ENCODE measurements at regions not wholly inside any gene's neighbourhood (a gene's known extent, or its start where the extent isn't known, plus 50 kb on each side); places are given as distances from the start of the nearest gene placed in this dataset.

DNA sequence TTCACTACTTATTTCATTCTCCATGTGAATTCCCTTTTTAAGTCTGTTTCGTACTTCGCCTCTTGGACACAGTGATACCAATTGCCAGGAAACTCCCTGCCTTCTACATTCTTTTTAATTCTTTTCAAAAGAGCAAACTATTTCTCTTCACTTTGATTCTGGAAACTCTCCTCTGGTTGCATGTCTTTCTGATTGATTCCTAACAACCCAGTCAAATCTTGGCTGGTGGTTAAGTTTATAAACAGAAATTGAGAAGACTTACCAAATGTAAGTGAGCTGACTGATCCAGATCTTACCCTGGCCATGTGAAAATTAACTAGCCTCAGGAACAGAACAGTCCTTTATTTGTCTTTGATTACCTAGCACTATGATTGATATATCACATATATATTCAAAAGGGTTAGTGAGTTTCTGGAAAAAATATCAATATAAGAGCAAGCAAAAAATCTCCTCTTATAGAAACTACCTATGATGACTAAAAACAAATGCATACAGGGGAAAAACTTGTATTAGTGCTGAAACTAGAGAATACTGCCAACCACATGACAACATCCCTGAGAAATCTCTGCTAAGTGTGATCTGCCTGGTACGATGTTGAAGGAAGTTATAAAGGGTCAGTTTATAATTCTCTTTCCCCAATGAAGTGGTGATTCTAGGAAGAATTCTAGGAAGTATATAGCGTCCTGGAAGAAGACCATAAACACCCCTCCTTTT lies 152.6 kb upstream of the HTR2A start:
- no peak for DNase-seq

DNA sequence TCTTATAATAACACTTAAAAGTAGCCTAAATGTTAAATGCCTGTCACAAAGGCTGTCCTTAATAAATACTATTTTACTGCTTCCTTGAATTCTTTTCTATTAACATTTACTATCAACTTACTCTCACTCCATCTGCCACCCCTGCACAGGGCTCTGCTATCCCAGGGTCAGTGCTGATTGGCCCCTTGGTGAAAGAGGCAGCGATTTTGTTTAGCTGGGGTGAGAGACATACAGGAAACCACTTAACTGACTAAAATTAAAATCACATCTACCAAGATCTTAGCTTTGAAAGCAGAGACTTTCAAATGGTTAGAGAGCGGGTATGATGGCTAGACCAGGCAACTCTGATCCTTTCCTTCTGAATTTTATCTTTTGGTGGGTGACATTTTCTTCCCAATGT lies 149.9 kb upstream of the HTR2A start:
- DNase-seq, result no peak

DNA sequence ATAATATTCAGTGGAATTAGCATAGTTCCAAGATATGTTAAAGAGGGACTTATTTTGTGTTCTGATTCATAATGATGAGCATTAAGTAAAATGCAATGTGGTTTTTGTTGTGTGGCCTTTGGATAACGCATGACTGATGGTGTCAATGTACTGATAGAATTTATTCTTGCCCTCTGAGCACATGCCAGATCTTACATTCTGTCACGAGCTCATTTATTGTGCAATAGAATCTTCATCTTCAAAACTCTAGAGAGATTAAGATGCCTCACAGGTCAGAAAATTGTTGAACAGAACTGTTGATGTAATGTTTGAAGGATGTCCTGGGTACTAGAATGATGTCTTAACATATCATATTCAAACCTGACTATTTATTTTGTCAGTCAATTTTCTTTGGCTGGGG lies 148.0 kb upstream of the HTR2A start:
- DNase-seq, result no peak

DNA sequence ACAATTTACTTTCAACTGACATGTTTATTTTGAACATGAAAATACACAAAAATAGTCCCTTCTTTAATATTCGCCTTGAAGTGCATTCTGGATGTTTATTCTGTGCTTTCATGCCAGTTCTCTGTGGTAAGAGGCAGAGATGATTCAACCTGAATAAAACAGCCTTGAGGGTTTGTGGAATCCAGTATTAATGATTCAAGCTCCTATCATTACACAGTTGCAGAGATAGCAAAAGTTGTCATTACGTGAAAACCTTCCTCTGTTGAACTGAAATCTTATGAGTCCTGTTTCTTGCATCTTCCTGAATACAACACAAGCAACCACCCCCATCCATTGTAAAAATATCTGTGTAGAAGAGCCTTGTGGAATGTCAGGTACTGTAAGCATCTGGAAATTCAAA lies 142.3 kb upstream of the HTR2A start:
- no peak for DNase-seq

DNA sequence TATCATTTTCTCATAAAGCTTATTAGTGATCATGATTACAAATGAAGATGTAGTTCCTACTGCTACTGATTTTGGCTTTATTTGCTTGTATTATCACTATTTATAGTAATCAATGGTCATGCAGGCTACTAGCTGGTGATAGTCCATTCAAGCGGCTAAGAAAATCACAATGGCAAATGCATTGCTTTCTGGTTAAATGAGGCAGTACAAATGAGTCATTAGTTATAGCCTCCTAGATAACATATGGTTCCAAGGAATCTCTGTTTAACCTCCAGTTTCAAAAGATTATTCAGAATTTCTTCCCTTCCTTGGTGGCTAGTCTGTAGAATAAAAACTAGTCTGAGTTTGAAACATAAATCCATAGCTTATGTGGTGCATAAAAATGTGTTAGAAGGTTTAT lies 141.3 kb upstream of the HTR2A start:
- DNase-seq, result no peak

DNA sequence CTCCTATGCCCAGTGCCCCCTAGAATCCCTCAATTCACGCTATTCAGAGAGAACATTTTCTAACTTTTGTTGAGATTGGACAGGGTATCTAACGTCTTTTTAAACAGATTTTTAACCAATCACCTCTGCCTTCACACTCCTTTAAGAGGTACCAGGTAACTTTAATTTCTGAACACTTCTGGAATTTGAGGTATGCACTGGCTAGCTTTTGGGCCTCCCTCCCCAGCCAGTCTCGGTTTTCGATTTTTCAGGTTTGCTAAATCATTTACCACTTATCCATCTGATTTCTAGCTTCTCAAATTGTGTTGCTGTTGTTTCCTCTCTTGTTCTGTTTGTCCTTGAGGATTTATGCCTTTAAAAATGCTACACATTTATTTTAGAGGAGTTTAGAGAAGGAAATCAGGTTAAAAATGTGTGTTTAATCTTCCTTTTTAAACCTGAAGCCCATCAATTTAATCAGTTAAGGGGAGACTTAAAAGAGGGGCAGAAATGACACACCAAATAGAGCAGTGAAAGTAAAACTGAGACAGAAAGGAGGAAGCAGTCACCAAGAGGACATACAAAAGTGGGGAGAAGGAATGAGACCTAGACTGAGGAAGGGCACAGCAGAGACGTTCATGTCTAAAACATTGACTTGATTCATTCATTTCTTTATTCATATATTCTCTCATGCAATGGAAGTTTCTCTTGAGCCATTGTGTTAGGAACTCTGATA lies 139.6 kb upstream of the HTR2A start:
- DNase-seq, result no peak

DNA sequence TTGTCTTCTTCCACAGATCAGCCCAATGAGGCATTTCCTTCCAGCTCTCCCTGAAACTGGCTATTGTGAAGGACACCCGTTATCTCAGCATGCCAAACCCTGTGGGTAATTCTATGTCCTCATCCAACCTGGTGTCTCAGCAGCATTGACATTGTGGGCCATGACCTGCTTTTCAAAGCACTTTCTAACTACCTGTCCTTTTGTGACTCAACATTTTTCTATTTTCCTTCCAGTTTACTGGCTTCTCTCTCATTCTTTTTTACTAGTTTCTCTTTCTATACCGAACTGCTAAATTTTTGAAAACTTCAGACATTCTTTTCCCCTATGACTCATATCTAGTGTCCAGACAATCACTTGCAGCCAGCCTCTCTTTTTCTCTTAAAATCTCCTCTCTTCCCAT lies 136.4 kb upstream of the HTR2A start:
- DNase-seq, result no peak

DNA sequence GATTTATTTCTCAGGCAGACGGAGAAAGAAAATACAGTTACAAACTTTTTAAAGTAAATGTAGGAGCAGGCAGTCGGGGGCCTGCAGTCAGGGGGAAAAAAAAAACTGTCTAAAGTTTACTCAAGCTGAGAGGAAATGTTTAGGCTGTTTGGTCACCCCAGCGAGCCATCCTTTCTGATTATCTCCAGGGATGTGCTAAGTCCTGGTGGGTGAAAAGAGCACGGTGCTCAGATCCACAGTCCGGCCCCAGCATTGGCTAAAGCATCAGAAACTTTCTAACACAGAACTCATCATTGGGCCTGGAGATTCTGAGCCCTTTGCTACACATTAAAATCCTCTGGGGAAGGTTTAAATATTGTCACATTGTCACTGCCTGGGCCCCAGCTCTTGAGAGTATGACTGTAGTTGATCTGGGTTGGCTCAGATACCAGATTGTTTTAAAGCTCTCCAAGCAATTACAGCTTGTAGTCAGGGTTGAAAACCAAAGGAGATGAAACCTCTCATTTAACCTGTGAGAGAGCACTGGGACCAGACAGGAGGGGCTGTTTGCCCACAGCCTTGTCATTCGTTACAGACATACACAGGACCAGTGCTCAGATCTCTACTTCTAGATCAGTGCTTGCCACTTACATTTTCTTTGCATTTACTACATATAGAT lies 131.1 kb upstream of the HTR2A start:
- DNase-seq, result no peak

DNA sequence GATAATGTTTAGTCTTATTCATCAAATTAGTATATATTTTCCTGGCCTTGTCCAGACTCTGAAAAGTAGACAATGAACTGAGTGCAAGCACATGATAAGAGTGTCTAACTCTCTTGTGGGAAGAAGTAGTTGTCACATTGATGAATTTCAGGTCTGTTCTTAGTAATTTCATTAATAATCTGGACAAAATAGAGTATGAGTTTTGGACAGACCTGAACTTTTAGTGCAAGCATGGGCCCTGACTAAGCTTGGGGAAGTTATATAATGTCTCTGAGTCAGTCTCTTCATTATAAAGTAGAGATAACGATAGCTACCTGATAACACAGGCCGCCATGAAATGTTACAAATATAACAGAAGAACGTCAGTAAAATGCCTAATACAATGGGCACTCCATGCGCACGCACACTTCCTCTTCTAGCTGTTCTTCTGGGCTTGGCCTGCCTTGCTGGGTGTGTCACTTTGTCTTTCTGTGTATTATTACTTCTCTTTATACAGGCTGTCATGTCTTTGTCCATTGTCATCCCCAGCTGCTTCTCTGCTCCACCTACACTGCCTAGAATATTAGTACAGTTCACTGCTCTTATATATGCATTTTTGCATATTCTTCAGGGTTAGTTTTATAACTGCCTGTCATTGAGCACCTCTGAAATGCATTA lies 129.1 kb upstream of the HTR2A start:
- no peak for DNase-seq

DNA sequence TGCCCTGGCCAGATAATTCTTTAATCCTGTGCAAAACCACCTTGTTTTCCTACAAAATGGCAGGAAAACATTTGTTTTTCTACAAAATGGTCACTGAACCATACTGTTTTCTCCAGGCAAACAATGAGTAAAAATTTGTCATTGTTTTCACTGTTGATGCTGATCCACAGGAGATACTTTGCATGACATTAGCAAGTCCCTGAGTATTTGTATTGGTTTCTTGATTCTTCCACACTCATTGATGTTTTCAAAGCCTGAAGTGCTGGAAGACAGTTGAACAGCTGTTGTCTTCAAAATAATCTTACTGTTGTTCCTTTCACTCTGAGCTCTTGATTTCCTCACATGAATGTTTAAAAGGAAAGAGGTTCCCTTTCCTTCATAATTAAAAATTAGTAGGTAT lies 123.1 kb upstream of the HTR2A start:
- no peak for DNase-seq

DNA sequence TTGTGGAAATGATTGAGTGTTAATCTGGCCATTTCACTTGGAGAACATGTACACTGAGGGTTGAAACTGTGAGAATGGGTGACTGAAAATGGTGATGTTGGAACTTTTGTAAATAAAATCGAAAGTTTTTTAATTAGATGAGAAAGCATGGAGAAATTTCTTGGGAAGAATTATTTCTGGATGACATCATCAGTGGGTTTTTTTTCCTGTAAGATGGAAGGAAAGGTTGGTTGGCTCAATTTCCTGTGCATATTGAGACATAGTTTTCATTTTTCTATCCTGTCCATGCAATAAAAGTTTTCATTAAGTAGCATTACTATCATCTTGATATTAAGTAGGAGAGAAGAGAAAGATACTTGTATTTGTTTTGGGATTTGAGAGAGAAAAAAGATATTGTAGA lies 120.6 kb upstream of the HTR2A start:
- no peak for DNase-seq

DNA sequence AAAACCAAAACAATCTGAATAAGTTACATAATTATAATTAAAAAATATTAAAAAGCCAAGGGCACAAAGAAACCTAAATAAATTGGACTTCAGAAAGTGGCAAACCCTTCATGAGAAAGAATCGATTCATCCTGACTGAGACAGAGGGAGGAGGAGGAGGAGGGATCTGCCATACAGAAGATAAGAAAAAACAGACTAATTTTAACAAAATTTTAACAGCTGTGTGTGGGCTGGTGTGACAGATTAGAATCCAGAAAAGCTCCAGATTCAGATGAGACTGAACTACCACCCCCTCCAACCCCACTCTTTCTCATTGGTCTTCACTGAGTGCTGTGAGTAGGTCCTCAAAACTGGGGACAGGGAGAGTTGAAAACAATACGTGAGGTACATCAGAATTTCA lies 111.5 kb upstream of the HTR2A start:
- no peak for DNase-seq

DNA sequence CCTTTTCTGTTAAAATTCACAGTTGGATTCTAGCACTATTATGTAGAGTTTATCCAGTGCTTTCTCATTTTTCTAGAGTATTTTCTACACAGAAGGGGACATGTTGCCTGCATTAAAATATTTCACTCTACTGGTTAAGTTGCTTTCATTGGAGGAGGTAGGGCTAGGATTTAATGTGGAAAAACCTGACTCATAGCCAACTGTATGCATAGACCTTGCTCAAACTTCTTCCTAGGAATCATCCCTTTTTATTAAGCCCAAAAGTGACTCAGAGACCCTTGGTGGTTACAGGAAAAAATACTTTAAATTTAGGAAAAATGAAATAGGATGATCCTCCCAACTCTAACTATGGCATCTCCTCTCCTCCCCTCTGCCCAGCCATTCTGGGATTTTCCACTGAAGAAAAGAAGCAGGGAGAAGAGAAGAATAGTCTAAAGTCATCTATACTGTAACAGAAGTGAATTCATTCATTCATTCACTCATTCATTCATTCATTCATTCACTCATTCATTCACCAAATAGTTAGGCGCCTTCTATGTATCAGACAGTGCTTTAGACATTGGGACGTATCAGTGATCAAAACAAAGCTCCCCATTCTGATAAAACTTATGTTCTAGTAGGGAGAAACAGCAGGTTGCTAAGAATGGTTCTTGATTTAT lies 109.0 kb upstream of the HTR2A start:
- DNase-seq, result no peak

DNA sequence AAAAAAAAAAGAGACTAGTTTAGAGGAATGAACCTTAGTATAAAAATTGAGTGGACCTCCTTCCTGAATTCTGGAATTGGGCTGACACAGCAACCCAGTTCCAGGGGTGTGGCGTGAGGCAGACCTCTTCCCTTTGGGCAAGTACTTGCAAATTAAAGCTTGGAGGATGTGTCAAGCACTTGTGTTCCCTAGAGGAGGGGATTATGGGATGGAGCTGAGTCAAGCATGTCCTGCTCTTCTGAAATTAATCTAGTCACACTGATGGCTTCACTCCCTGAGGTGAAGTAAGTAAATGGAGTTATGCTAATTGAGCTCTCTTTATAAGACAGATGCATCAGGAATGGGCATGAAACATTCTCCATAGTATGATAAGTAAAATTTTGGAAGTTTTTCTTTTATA lies 107.7 kb upstream of the HTR2A start:
- DNase-seq, result no peak

DNA sequence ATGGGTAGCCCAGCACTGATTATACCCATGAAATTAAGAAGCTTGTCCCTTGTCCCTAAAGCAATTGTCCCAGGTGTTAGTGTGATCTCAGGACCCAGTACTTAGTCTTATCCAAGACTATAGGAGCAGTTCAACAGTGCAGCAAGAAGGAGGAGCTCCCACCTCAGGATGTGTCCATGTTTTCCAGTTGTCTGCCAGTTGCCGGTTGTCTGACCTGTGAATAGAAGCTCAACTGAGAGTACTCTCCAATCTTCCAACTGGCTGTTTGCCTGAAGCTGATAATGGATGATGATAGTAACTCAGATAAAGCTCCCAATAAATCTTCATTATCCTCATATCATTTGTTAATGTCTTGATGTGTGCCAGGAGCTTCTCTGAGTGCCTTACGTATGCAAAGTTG lies 107.2 kb upstream of the HTR2A start:
- no peak for DNase-seq

DNA sequence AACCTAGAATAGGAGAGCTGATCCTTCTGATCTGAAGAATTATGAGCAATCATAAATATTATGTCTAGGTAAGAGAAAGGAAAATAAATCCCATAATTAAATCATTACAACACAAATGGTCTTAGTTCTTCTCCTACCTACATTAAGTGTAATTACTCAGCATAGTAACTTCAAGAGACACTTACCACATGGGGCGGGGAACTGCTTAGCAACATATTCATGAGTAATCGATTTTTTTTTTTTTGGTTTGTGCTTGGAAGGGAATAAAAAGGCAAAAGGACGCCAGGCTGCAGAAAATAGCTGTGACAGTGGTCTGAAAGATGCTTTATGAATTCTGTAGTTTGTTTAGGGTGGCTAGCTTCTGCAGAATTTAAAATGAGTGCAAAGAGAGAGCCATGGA lies 103.3 kb upstream of the HTR2A start:
- DNase-seq, result no peak

DNA sequence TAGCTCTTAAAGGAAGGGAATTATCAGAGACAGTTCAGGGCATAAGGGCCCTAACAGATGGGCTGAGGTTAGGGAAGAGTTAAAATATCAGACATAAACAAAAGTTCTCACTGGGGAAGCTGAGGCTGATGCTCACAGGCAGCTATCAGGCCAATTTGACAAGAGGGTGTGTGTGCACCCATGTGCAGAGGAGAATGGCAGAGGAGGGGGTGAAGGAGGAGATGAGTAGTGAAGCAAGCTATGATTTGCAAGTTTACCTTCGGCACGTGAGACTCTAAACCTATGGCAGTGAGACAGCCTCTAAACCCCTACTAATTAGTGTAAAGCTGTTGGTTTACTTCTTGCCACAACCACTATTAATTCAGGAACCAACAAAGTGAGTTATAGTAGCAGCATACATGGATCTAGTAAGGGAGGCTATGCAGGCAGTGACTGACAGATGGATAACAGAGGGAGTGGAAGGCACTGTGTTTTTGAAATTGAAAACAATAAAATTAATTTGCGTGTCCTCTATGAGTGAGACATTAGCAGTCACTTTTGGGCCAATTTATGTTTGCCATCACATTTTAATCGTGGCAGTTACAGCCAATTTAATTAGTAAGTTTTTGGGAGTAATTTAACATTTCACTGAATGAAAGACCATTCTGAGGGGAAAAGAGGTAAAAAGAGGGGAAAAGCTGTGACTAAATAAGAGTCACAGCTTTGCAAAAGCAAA lies 99.6 kb upstream of the HTR2A start:
- no peak for DNase-seq

DNA sequence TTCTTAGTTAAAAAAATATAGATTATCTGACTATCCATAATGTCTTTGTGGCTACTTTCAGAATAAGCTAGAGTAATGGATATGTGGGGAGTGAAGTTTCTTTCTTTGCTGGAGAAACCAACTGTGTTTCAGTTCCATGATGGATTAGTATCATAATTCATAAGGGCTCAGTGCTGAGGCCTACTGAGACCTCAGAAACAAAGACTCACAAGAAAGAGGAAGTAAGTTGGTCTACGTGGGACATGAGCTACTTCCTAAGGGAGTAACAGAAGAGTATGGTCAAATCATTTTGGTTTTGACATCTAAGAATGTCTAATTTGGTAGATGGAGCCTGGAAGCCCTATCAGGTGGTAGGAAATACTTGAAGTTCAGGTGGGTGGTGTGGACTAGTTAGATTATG lies 99.0 kb upstream of the HTR2A start:
- no peak for DNase-seq

DNA sequence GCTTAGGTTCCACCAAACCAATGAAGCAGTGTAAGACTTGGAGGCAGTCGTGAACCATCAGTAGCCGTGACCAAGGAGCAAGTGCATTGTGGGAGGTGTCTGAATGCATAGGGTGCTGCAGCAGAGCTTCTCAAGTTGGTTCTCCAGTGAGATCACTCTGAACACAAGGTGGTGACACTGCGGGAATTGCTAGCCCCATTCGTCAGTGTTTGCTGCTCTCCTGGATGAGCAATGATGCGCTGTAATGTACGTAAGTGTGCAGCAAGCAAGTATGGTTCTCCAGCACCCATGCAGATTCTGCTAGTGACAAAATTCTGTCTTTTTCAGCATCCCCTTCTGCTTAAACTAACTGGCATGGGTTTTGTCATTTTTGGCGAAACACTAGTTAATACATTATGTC lies 97.6 kb upstream of the HTR2A start:
- DNase-seq, result no peak

DNA sequence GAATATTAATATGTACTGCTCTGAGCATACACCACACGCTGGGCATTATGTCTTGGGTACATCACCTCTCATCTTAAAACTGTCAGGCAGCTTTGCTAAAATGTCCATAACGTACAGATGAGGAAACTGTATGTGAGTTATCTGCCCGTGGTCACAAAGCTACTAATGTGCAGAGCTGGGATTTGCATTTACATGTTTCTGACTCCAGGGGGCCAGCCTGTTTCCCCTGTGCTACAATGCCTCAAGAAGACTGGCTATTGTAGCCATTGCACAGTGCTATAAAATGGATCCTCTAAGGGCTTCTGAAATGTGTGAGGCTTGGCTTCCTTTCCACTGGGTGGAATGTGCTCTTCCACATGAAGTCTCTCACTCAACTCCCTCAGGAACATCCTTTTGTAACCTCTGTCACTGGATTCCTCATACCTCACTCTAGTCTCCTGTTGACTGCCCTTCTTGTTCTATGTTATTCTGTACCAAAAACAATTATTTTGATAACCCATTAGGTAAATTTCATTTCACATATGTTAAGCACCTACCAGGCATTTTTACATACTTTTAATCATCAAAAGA lies 95.6 kb upstream of the HTR2A start:
- DNase-seq, result no peak

DNA sequence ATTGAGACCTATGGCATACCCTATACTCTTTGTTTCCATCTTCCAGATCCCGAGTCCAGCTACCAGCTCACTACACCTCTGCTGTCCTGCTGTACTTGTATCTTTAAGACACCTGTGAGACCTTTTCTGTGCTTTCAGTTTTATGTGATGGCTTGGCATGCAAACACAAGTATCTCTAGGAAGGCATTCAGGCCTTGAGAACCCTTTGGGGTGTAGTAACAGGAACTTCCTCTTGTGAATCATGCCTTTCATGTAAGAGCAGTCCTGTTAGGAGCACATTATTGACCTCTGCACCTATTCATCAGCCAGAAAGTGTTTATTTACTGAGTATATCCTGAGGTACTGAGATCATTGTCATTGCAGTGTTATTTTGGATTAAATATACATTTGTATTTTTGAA lies 87.0 kb upstream of the HTR2A start:
- no peak for DNase-seq
